Activated CD4-positive, alpha-beta T cell treated with anti-CD3 and anti-CD28 coated beads, Interleukin-2, amount 50 U/mL, for 48 hours (primary cell): ENCODE measurements at regions not wholly inside any gene's neighbourhood (a gene's known extent, or its start where the extent isn't known, plus 50 kb on each side); places are given as distances from the start of the nearest gene placed in this dataset.
"Not testable (repeated sequence)": the region's sequence is repeated elsewhere in the genome, so short reads cannot be mapped to it uniquely, and the experiment has no call there.

Source experiments
- DNase-seq, 2 experiments: peaks; one replicate each; pipeline ENCODE4 v3.0.0-alpha.2; 2020

- no peak for DNase-seq
Measured at GRCh38 chr3:177249203-177249602, 51.9 kb upstream of the TBL1XR1 start.

GRCh38 chr3:177250151-177250550 lies 52.9 kb upstream of the TBL1XR1 start:
- DNase-seq = no peak

GRCh38 chr3:177251755-177252154 lies 54.5 kb upstream of the TBL1XR1 start:
- no peak for DNase-seq

GRCh38 chr3:177257006-177257405 lies 59.7 kb upstream of the TBL1XR1 start:
- no peak for DNase-seq

GRCh38 chr3:177257625-177258024 lies 60.3 kb upstream of the TBL1XR1 start:
- no peak for DNase-seq

GRCh38 chr3:177262396-177262795 lies 65.1 kb upstream of the TBL1XR1 start:
- DNase-seq = no peak

- no peak for DNase-seq
Measured at GRCh38 chr3:177263615-177264368, 66.5 kb upstream of the TBL1XR1 start.

- not testable (repeated sequence) for DNase-seq
Measured at GRCh38 chr3:177271811-177272501, 74.7 kb upstream of the TBL1XR1 start.

- no peak for DNase-seq
Measured at GRCh38 chr3:177278016-177278415, 80.7 kb upstream of the TBL1XR1 start.

GRCh38 chr3:177279118-177279815 lies 82.0 kb upstream of the TBL1XR1 start:
- DNase-seq = no peak

- no peak for DNase-seq
Measured at GRCh38 chr3:177281292-177282118, 84.2 kb upstream of the TBL1XR1 start.

- DNase-seq = no peak
Measured at GRCh38 chr3:177282119-177282655, 84.9 kb upstream of the TBL1XR1 start.

GRCh38 chr3:177283983-177284382 lies 86.7 kb upstream of the TBL1XR1 start:
- no peak for DNase-seq

GRCh38 chr3:177284383-177284881 lies 87.2 kb upstream of the TBL1XR1 start:
- peak; percentile 23 to 32 for DNase-seq

GRCh38 chr3:177286034-177286433 lies 88.8 kb upstream of the TBL1XR1 start:
- DNase-seq = no peak

- no peak for DNase-seq
Measured at GRCh38 chr3:177287231-177287630, 89.9 kb upstream of the TBL1XR1 start.

- no peak for DNase-seq
Measured at GRCh38 chr3:177290633-177291032, 93.4 kb upstream of the TBL1XR1 start.

- no peak for DNase-seq
Measured at GRCh38 chr3:177294221-177294620, 96.9 kb upstream of the TBL1XR1 start.

- DNase-seq = no peak
Measured at GRCh38 chr3:177295116-177295515, 97.8 kb upstream of the TBL1XR1 start.

GRCh38 chr3:177299250-177299649 lies 102.0 kb upstream of the TBL1XR1 start:
- DNase-seq = no peak

GRCh38 chr3:177300039-177300833 lies 103.0 kb upstream of the TBL1XR1 start:
- no peak for DNase-seq

GRCh38 chr3:177300842-177301241 lies 103.6 kb upstream of the TBL1XR1 start:
- DNase-seq = no peak
